HG02973 (cell line): ENCODE measurements at regions not wholly inside any gene's neighbourhood (a gene's known extent, or its start where the extent isn't known, plus 50 kb on each side); places are given as distances from the start of the nearest gene placed in this dataset.

ENCODE experiments used
- ATAC-seq: cut with Tn5 transposase; IDR thresholded peaks from one replicate; pipeline ENCODE4 v1.9.1; 2021; ENCODE audit warnings: moderate library complexity; ENCODE audit not compliant: unreplicated experiment

GRCh38 chr13:104875038-104875754, 1660.3 kb downstream of the EFNB2 start:
- ATAC-seq: no peak

GRCh38 chr13:104872153-104872552, 1663.3 kb downstream of the EFNB2 start:
- ATAC-seq: no peak

GRCh38 chr13:104871456-104871855, 1664.0 kb downstream of the EFNB2 start:
- ATAC-seq: no peak

GRCh38 chr13:104869501-104869900, 1666.0 kb downstream of the EFNB2 start:
- no peak for ATAC-seq

- ATAC-seq: no peak
Observed at GRCh38 chr13:104868806-104869205, 1666.7 kb downstream of the EFNB2 start.

GRCh38 chr13:104855581-104855980, 1679.9 kb downstream of the EFNB2 start:
- no peak for ATAC-seq

GRCh38 chr13:104854698-104855097, 1680.8 kb downstream of the EFNB2 start:
- ATAC-seq: no peak

GRCh38 chr13:104854007-104854406, 1681.5 kb downstream of the EFNB2 start:
- ATAC-seq: no peak

GRCh38 chr13:104847922-104848321, 1687.5 kb downstream of the EFNB2 start:
- ATAC-seq: no peak

GRCh38 chr13:104843401-104843800, 1692.1 kb downstream of the EFNB2 start:
- ATAC-seq: no peak

GRCh38 chr13:104841110-104841509, 1694.4 kb downstream of the EFNB2 start:
- no peak for ATAC-seq

- ATAC-seq: no peak
Observed at GRCh38 chr13:104837756-104838155, 1697.7 kb downstream of the EFNB2 start.

GRCh38 chr13:104833221-104833620, 1702.2 kb downstream of the EFNB2 start:
- ATAC-seq: no peak

GRCh38 chr13:104832231-104832630, 1703.2 kb downstream of the EFNB2 start:
- no peak for ATAC-seq

- ATAC-seq: no peak
Observed at GRCh38 chr13:104831831-104832230, 1703.6 kb downstream of the EFNB2 start.

GRCh38 chr13:104823709-104824108, 1711.8 kb downstream of the EFNB2 start:
- no peak for ATAC-seq

- ATAC-seq: no peak
Observed at GRCh38 chr13:104823071-104823470, 1712.4 kb downstream of the EFNB2 start.

GRCh38 chr13:104817271-104817670, 1718.2 kb downstream of the EFNB2 start:
- no peak for ATAC-seq

GRCh38 chr13:104816726-104817125, 1718.7 kb downstream of the EFNB2 start:
- ATAC-seq: no peak

GRCh38 chr13:104810242-104810641, 1725.2 kb downstream of the EFNB2 start:
- ATAC-seq: no peak

- no peak for ATAC-seq
Observed at GRCh38 chr13:104809483-104809882, 1726.0 kb downstream of the EFNB2 start.

- no peak for ATAC-seq
Observed at GRCh38 chr13:104805346-104805745, 1730.1 kb downstream of the EFNB2 start.

GRCh38 chr13:104799152-104799551, 1732.9 kb upstream of the SLC10A2 start:
- ATAC-seq: no peak
